GF-D8 (cell line): ENCODE measurements at regions not wholly inside any gene's neighbourhood (a gene's known extent, or its start where the extent isn't known, plus 50 kb on each side); places are given as distances from the start of the nearest gene placed in this dataset.
"Not testable (repeated sequence)": the region's sequence is repeated elsewhere in the genome, so short reads cannot be mapped to it uniquely, and the experiment has no call there.

Source experiments
- DNase-seq: peaks from one replicate; lab custom pipeline; 2025; lab: John Stamatoyannopoulos, UW

DNA sequence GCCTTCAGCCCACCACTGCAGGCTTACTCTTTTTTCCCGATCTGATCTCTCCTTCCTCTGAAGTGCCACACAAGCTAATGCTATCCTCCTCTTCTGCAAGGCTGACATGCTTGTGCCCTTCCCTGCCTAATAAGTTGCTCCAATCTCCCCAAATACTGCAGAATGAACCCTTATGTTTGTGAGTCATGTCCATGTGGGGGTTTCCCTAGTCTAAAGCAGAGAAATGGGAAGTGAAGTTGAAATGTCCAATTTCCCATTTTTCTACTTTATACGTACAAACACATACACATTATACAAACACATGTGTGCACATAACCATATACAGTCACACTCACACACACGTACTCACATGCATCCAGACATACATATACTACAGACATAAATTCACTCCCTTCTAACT, 288.1 kb upstream of the CELF4 start:
- no peak for DNase-seq

DNA sequence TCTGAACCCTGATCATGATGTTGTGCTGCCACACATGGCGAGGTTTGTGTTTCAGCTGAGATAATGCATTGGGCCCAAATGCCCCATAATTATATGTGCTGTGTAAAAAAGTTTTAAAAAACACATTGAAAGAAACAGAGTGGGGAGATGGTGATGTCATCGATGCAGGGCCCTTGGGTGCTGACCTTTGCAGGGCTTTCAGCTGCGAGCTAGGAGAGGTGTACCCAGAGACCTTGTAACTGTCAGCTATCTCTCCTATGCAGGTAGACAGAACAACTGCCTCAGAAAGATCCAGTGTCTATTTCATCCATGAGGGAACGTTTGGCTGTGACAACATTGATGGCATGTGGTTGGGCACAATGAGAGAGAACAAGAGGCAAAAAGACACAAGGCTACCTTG, 286.9 kb upstream of the CELF4 start:
- no peak for DNase-seq

DNA sequence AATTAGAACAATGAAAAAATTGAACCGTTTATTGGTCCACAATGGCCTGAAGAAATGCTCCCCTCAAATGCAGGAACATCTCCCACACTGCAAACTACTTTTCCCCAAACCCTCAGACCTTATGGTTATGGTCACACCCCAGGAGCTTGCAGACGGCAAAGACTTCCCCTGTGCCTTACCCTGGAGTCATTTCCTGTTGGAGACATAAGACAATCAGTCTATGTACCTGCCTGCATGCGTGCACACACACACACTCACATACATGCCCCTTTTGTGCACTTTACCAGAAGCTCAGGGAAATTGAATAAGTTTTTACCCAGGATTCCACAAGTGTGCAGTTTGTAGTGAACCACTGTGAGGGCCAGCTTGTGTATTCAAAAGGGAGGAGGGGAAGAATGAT, 281.9 kb upstream of the CELF4 start:
- no peak for DNase-seq

DNA sequence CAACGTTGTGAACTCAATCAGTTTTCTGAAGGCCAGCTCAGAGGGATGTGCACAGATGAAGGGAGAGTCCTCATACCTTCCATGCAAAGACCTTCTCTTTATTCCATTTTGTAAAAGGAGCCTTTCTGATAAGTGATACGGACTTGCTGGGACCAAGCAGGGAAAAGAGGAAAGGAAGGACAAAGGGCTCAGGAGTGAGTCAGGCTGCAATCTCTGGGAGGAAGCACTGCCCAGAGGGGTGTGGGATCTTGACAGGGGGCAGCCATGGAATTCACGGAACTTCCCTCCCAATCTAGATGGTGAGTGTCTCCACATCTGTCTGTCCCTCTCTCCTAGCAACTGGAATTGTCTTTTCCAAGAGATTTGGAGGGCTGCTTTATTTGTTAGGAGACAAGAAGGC, 281.4 kb upstream of the CELF4 start:
- no peak for DNase-seq

DNA sequence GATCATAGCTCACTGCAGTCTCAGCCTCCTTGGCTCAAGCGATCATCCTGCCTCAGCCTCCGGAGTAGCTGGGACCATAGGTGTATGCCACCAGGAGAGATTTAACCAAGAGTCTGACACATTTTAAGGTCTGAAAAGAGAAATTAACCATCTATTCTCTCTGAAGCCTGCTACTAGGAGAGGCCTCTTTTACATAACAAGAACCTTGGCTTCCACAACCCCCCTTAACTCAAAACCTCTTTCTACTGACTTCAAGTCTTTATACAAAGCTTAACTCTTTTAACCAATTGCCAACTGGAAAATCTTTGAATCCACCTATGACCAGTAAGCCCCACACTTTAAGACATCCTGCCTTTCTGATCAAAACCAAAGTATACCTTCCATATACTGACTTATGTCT, 279.9 kb upstream of the CELF4 start:
- no peak for DNase-seq

DNA sequence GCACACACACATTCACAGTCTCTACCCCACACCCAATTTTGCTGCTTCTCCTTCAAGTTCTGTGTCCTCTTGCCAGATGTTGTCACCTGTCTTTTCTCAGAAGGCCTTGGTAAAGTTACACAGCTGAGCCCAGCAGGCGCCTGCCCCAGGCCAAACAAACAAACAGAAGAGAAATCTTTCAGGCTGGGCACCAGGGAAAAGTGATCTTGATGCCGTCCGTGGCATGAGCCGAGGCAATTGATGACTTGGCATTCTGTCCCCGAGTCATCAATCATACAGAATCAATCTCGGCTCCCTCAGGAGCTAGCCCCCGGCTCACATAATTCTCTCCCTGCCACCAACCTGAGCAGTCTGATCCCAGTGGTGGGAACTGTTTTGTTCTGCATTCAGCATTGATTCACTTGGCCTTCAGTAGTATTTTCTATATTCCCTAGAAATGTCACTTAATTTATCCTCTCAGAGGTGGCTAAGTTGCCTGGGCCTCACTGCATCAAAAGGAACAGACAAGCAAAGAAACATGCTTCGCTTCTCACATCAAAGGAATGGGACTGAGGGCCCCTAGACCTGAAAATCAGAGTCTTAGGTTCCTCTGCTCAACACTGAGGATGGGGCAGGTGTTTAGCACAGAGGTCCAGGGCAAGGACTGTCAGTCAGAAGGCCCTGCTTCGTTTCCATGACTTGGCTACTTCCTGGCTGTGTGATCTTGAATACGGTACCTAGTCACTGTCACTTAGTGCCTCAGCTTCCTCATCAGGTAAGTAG, 278.8 kb upstream of the CELF4 start:
- no peak for DNase-seq

DNA sequence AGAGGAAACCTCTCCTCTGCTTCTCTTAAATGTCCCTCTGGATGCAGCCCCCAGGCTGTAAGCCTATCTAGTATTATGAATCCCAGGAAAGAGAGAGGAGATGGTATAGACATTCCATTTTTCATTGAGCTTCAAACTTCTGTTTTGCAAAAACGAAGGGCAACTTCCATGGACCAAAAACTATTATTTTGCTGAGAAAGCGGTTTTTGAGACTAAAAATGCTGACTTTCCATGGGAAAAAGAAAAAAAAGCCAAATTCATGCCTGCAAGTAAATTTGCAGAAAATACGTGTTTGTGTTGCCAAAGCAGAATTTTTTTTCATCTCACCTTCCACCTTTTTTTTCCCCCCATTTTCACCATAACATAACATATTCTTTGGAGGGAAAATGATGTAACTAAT, 272.5 kb upstream of the CELF4 start:
- DNase-seq, result no peak

DNA sequence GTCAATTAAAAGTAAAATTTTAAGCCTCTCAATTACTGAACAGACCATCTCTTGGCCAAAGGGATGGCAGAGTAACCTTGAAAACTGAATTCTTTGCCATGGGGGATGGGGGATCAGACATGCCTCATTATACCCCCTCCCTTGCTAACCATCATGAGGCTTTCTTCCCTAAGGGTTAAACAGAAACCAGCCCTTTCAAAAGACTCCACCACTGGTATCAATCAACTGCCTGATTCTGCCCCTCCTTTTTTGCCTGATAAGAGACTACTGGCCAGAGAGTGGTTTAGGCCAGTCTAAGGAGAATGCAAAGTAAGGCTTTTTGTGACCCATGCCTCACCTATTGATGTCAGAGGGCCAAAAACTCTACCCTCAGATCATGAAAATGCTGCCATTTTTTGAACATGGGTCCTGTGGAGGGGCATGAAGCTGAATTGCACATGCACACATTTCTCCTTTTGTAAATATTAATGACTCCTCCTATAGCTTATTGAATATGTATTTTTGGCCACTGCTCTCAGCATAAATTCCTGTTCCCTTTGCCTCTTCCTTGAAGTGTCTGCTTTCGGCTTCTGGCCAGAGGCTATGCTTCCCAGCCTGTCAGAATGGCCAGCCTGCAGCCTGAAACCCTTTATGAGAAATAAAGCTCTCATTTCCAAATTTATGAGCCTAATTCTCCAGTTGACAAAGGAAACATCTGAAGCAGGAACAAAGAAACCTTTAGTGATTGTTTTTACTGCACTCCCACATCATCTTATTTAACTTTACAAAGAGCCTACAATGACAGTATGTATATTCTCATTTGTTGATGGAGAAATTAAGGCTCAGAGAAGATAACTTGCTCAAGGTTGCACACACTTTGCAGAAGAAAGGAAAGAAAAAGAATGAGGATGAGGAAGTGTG, 270.7 kb upstream of the CELF4 start:
- no peak for DNase-seq

DNA sequence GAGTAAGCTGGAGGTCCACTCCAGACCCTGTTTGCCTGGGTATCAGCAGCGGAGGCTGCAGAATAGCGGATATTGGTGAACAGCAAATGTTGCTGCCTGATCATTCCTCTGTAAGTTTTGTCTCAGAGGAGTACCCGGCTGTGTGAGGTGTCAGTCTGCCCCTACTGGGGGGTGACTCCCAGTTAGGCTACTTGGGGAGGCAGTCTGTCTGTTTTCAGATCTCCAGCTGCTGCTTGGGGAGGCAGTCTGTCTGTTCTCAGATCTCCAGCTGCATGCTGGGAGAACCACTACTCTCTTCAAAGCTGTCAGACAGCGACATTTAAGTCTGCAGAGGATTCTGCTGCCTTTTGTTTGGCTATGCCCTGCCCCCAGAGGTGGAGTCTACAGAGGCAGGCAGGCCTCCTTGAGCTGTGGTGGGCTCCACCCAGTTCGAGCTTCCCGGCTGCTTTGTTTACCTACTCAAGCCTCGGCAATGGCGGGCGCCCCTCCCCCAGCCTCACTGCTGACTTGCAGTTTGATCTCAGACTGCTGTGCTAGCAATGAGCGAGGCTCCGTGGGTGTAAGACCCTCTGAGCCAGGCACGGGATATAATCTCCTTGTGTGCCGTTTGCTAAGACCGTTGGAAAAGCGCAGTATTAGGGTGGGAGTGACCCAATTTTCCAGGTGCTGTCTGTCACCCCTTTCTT, 266.6 kb upstream of the CELF4 start:
- DNase-seq, result not testable (repeated sequence)

DNA sequence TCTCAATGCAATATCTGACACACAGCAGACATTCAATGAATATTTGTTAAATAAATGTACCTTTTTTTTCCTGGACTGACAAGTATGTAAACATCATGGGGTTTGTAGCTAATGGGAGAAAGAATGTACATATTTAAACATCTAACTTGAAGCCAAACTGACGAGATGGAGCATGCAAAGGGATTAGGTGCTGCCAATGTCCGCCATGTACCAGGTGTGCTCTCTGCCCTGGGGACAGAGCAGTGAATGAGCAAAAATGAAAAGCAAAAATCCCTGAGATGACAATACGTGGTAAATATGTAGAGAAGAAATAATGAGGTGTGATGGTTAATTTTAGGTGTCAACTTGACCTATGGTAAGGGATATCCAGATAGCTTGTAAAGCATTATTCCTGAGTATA, 247.4 kb upstream of the CELF4 start:
- DNase-seq, result no peak

DNA sequence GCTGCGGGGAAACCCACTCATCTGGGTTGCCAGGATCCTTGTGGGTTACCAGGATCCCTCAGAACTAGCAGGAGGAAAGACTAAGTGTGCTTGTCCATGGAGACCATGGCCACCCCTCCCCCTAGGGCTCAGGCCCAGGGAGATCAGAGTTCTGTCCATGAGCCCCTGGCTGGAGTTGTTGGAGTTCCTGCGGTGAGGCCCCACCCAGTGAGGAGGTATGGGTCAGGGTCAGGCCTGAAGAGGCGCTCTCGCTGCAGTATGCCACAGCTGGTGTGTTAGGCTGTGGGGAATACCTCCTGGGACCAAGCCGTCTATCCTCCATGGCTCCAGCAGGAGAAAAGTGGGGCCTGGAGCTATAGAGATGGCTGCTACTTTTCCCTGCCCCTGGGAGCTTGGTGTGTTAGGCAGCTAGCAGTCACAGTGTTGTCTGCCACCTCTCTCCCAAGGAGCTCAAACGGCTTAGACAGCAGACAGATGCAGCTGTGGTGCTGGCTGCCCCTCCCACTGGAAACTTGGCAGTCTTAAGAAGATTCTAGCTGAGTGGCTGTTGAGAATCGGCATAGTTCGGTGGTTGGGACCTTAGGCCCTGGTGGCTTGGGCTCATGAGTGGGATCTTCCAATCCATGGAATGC, 240.3 kb upstream of the CELF4 start:
- no peak for DNase-seq

DNA sequence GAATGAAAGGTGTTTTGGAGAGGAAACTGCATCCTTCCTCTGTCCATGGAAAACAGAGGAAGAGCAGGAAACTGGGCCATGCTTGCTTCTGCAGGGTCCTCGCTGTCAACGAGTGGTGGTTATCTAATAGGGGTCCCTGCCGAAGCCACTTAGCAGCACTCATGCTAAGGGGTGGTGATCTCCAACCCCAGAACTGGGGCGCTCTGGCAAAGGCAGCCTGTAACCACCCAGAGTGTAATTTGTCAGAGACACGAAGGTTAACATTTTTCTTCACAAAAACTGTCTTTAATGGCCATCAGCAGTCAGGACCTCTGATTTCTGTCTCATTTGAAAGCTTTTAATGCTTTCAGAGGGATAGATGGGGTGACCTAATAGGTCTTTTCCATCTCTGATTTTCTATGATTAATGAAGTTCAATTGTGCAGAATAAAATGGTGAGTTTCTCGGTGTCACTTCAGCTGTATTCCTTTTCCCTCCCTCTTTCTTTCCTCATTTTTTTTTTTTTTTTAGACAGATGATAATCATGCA, 231.3 kb upstream of the CELF4 start:
- DNase-seq, result no peak

DNA sequence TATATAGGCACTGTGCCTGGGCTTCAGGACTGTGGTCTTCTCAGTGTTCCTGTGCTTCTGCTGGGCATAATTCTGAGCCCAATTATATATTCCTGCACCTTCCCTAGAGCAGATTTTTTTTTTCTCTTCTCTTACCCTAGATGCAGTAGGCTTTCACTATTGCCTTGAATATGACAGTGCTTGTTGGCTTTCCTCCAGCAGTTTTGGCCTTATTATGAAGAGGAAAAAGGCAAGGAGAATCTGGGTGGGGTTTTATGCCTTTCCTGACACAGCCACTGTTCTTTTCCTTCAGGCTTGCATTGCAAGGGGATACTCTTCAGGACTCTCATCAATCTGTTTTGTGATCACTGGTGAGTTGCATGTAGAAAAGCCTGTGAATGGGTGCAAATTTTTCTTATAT, 221.9 kb upstream of the CELF4 start:
- no peak for DNase-seq

DNA sequence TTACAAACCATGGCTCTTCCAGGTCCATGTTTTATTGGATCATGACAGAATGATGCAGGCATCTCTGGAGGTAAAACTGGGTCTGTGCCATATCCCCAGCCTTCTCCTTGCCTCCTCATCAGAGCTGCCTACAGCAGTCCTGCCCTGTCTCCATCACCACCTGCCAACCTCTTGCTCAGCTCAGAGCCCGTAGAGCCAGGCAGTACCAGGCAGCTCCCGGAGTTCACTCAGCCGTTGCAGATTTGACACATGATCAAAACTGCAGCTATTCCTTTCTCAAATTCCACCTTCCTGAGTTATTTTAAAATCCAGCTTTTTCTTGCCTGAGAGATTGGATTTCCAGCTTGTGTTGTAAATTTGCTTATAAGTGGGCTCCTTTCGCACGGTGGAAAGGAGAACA, 218.2 kb upstream of the CELF4 start:
- no peak for DNase-seq

DNA sequence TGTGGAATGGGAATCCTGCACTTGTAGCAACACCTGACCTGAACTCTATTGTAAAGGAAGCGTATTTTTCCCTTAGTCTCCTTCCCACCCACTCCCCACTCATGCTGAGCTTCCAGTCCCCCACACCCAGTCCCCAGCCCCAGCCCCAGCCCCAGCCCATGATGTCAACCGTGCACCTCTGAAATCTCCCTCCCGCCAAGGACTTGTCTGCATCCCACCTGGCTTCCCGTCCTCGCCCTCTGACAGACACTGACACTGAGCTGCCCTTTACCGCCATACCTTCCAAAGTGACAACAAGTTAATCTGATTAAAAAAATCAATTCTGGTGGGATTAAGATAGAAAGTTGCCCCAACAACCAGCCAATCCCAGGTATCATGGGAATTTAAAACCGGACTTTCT, 213.6 kb upstream of the CELF4 start:
- DNase-seq, result no peak

DNA sequence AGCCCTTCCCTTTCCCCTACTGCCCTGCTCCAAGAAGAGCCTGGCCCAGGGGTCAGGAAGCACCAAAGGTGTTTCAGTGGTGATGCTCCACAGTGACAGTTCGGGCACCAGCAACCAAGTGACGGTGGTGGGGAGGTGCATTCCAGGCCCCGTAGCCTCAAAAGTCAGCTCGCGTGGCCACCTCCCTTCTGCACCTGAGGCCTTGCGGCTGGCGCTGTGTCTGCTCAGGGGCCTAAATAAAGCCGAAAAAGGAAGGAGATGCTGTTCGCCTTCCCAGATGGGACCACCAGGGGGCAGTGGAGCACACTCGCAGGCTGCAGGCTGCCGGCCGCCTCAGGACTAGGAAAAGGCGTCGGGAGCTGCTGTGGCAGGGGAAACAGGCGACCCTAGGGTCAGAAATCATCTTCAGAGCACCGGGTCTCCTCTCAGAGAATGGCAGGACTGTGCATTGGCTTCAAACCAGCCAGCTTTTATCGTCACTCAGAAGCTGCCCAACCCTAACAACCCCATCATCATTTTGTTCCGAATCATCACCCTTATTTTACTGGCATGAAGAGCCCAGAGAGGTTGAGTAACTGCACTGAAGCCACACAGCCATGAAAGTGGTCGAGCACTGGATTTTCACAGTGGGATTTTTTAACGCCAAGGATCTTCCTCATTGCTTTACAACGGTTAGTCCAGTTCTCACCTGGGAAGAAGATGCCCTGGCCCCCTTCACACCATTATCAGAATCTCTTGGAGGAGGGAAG, 213.0 kb upstream of the CELF4 start:
- no peak for DNase-seq

DNA sequence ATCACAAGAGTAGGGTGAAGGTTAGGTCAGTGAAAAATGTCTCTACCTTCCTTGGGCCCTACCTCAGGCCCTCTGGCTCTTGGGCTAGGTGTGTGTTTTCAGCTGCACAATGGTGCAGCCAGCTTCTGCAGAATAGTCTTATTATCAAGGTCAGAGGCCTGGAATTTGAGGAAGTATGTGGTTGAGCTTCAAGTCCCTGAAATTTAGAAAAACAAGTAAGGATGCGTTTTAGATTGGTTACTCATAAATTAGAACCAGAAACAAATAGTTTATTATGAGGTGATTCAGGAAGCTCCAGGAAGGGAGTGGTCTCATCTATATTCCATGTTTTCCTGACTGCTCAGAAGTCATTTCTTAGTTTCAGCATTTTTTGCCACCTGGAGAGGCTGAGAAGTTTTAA, 204.2 kb upstream of the CELF4 start:
- no peak for DNase-seq

DNA sequence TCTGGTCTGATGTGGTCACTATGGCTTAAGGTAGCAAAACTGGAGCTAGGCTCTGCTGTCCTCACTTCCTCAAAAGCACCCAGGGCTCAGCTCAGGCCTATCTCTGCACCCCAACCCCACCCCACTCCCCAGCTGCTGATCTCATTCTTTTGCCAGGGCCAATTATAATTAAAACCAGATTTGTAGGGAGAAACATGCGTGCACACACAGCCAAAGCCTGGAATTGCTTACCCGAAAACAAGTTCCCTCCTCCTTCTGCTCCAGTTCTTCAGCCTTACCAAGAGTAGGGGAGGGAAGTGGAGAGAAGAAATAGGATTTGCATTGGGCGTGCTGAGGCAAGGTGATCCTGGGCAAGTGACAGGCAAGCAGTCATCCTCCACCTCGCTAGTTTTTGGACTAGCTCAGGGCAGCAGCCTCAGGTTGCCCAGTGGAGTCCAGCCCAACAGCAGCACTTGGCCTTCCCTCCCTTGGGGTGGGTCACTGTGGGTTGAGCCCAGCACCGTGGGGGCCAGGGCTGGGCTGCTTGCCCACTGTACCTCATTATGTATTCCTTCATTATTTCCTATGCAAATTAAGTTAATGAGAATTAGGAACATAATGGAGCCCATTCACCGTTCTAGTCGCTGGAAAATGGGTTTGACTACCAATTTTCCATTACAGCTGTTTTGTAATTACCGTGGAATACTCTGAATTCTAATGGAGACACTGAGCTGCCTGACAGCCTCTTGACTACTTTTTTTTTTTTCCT, 199.1 kb upstream of the CELF4 start:
- DNase-seq, result no peak

DNA sequence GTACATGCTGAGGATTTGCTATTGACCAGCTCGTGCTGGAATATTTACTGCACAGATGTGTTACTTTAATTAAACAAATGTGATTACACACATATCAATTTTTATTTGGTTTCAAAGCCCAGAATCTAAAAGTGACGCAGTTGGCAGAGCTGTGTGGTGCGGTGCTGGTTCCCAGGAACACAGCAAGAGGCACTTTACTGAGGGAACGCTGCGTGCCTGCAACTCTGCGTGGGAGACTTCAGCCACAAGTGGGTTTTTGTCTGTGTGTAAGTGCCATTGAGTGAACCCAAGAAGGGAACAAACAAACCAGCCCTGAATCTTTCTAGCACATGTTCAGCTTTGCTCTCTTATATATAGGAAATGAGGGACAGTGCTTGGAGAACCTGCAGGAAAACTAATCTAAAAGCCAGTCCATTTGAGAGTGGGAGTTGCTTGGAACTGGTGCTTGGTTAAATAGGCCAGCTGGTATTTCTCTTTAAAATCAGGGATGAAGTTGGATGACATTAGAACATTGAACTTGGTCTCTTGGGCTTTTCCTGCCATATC, 196.6 kb upstream of the CELF4 start:
- no peak for DNase-seq

DNA sequence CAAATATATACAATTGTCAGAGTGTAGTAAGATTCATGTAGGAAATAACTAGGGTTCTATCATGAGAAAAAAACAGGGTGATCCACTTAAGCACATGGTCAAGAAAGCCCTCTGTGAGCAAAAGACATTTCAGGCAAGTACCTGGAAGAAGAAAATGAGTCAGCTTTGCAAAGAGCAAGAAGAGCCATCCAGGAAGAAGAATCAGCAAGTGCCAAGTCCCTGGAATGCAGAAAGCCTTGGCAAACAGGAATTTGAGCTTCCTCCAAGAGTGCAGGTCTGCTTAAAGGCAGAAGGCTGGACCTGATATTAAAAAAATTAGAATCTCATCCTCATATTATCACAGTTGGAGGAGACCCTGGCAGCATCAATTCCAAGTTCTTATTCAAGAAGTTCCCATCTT, 188.5 kb upstream of the CELF4 start:
- DNase-seq, result no peak
